ENCODE measurements at regions not wholly inside any gene's neighbourhood (a gene's known extent, or its start where the extent isn't known, plus 50 kb on each side); places are given as distances from the start of the nearest gene placed in this dataset.
A peak's percentile ranks its signal among the peaks of the same experiment; 100 is the strongest.
"Not testable (repeated sequence)": the region's sequence is repeated elsewhere in the genome, so short reads cannot be mapped to it uniquely, and the experiment has no call there.

DNA sequence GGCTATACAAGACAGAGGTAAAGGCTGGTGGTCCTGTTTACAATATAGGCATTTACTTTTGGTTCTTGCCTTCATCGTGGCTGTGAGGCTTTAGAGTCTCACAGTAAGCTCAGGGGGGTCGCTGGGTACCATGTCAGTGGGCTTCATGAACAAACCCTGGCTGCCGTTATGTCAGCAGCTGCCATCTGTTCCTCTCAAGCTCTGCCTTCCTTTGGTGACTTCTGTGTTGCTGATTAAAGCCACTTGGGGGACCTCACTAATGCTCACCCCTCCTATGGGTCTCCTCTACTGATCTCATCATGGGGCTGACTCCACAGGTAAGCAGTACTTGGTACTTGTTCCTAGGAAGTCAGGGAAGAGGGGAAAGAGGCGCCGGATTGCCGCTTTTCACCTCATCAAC, 268.7 kb downstream of the TTC6 start:
- no peak for FAIRE-seq

DNA sequence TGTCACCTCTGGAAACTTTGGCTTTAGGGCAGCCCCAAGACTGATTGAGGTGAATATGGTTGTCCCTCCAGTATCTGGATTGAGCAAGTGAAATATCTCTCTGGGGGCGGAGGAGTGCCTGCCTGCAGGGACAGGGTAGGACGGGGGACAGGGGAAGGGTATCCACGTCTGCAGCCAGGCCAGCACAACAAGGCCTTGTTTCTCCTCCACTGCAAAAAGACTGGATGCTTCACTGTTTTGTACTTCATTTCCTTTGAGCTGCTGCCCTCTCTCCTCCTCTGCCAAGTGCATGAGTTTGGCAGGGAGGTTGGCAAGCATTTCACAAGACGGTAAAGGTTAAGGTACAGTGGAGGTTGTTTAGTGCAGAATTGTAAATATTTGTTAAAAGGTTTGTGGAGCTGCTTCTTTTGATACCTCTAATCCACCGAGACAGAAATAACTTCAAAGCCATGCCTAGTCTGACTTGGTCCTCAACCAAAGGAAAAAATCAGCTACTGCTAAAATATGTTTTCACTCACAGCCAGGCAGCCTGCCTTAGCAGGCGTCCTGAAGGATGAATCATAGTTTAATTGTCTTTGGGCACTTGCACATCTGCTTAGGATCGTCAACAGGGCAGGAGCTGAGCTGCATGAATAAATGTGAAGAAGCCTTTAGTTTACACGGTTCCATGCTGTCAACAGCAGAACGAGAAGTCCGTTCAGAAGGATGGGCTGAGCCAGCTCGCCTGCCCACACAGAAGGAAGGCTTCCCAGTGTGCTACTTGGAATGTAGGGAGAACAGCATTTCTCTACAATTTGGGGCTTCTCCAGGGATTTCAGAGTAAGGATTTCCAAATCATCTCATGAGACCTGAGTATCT, 269.7 kb downstream of the TTC6 start:
- FAIRE-seq (no peak), DNase-seq (ENCODE audit: insufficient read length, low spot score) (no peak)
- no peak for TF ChIP-seq POLR2A (IDR thresholded peaks at IDR 0.05; ENCODE audit: low read depth, low read length)

More for the DNA sequence above, 268.7 kb downstream of the TTC6 start:
- no peak for TF ChIP-seq POLR2A (IDR thresholded peaks at IDR 0.05; ENCODE audit: low read depth, low read length)
- no peak for DNase-seq (ENCODE audit: insufficient read length, low spot score)

DNA sequence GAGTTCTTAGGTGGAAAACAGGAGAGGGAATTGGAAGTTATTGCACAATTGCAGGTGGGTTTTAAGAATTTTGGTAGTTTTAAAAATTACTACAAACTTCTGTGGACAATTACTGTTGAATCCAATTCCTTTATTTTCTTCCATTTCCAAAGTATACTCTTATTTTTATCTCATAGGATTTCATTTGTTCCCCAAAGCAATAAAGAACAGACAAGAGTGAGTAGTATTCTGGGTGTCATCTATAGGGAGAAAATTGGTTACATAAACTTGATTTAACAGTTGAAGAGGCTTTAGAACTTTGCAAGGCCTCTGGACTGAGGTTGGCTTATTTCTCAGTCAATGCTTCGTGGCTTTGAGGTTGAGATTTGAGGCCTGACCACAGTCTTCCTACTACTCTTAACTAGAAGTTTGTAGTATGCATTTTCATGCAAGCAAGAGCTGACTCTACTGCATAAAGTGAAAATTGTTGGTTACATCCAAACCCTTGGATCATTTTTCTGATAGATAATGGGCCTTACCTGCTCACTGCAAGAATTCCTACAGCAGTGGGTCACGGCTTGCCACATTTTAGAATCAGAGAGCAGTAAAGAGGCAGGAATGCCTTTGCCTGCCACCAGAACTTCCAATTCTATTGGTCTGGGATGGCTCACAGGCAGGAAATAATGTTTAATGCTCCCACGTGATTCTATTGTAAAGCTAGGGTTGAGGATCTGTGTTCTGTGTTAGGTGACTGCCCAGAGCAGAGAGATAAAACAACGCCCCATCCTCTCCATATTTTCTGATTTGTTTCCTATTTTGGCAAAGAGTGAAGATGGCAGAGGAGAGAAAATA, 270.5 kb downstream of the TTC6 start:
- DNase-seq (ENCODE audit: insufficient read length, low spot score) (no peak), FAIRE-seq (no peak)
- no peak for TF ChIP-seq POLR2A (IDR thresholded peaks at IDR 0.05; ENCODE audit: low read depth, low read length)

DNA sequence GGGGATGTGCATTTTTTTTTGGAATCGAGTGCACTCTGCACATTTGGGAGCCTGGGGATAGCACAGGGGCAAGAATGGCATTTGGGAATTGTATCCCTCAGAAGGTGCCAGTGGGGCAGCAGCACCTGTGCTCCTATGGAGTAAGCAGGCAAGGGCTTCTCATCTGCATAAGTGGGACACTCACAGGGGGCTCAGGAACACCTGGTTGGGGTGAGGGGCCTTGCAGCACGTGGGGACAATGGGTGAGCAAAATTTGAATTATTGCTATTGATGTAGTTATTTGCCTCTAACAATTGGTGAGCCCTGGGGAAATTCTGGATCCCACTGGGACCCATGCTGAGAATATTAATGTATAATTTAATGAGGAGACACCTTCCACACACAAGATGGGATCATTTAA, 274.2 kb downstream of the TTC6 start:
- FAIRE-seq (no peak), DNase-seq (ENCODE audit: insufficient read length, low spot score) (no peak)
- no peak for TF ChIP-seq POLR2A (IDR thresholded peaks at IDR 0.05; ENCODE audit: low read depth, low read length)

DNA sequence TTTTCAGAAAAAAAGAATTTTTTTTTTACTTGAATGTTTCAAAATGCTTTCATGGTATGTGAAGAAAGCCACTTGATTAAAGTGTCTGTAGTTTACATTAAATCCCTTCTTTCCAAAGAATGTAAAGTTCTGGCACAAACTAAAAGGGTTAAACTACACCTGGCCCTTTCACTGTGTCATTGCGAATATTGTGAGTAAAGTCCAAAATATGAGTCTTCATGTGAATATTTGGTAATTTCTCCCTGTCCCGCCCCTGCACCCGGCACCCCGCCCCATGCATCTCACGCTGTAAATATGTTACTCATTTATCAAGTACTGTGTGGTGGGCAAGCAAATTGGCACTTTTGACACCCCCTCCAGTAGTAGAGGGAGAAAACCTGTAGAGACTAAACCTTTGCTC, 274.7 kb downstream of the TTC6 start:
- FAIRE-seq, result no peak
- DNase-seq (ENCODE audit: insufficient read length, low spot score), result no peak
- TF ChIP-seq POLR2A (IDR thresholded peaks at IDR 0.05; ENCODE audit: low read depth, low read length), result no peak

DNA sequence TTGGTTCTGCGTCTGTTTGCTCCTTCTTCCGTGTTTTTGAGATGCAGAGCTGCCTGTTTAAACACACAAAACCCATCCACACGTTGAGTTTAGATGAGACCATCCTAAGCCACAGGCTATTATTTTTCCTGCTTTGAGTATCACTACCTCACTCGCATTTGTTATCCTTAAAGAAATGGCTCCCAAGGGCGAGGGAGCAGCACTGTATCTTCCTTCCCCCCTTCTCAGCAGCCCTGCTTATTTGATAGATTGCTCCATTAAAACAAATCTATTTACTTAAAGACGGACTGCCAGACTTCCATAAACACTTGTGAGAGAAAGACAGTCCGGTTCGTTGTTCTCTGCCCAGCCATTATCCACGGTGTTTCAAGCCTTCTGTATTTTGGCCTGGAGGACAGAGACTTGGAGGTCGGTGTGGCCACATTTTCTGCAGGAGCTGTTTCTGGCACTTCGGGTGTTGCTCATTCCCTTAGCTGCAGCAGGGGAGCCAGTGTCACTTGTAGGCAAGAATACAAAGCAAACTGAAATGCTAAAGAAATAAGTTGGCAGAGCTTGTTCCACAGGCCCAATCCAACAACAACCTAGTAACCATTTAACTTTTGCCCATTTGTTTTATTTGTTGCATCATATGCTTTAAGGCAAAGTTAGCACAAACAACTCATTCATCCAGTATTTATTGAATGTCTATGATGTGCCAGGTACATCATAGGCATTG, 275.4 kb downstream of the TTC6 start:
- no peak for DNase-seq (ENCODE audit: insufficient read length, low spot score)
- no peak for FAIRE-seq

DNA sequence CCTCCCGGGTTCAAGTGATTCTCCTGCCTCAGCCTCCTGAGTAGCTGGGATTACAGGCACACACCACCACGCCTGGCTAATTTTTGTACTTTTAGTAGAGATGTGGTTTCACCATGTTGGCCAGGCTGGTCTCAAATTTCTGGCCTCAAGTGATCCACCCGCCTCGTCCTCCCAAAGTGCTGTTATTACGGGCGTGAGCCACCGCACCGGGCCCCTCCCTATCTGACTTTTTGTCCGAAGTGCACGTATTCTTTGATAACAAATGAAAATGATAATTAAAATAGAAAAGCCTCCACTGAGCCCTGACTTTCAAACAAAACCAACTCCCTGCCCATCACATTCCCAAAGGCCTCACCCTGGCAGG, 278.6 kb downstream of the TTC6 start:
- FAIRE-seq; DNase-seq (ENCODE audit: insufficient read length, low spot score): not testable (repeated sequence)

More for the DNA sequence above, 275.4 kb downstream of the TTC6 start:
- no peak for TF ChIP-seq POLR2A (IDR thresholded peaks at IDR 0.05; ENCODE audit: low read depth, low read length)

DNA sequence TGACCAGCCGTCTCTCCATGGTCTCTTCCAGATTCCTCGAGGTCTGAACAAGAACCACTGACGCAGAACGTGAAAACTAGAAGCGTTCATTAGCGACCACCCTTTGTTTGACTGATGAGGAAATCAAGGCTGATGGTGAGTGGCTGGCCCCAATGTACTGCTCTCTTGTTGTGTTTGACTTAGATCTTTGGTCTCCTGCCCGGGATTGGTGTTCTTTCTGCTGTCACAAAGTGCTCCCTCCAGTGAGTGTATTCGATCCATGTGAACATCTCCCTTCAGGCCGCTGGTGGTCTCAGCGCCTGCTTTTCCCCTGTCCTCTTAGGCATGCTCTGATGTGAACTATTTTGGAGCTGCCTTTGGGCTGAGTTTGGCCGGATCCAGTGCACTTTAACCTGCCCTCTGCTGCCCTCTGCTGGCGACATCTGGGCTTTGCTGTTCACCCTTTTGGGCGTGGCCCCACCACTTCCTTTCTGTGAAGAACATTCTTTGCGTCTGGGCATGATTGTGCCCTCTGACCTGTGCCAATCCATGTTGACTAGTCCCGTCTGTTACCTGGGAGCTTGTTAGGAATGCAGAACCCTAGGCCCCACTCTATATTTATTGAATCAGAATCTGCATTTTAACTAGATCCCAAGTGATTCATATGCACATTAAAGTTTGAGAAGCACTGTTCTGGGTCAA, 279.1 kb downstream of the TTC6 start:
- peak; percentile 23 for DNase-seq (ENCODE audit: insufficient read length, low spot score)
- TF ChIP-seq POLR2A (IDR thresholded peaks at IDR 0.05; ENCODE audit: low read depth, low read length), result no peak
- FAIRE-seq, result peak; percentile 50

DNA sequence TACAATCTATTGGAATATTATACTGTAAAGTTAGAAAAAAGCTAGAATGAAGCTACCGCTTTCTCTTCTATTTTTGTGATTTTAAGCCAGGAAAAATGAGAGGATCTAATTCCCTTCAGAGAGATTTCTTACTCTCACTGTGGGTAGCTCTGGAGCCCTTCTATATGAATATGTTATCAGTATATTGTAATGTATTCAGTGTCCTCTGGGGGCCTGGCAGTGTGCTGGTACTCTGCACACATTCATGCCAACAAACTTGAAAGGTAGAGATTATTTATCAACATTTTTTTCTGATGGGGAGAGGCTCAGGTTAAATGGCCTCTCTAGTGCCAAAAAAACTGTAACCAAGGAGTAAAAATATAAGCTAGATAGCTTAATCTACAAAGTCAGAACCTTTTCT, 292.8 kb downstream of the TTC6 start:
- TF ChIP-seq POLR2A (IDR thresholded peaks at IDR 0.05; ENCODE audit: low read depth, low read length), result no peak
- DNase-seq (ENCODE audit: insufficient read length, low spot score) (no peak), FAIRE-seq (no peak)

DNA sequence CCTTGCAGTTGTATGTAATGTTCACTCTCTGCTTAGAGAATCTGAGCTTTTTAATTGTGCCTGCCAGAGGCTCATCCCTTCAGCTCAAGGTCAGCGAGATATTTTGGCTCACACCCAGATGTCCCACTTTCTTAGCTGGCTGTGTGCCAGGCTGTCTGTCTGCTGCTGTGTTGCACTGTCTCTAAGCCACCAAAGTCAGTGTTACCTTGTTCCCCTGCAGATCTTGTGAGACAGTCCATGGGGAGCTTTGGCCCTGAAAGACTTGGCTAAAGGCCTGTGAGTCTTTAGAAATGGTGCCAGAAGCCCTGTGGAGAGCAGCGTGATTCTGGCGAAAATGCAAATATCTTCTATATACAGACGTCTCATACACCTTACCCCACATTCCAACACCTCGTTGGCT, 293.7 kb downstream of the TTC6 start:
- DNase-seq (ENCODE audit: insufficient read length, low spot score) (no peak), FAIRE-seq (no peak)
- no peak for TF ChIP-seq POLR2A (IDR thresholded peaks at IDR 0.05; ENCODE audit: low read depth, low read length)

DNA sequence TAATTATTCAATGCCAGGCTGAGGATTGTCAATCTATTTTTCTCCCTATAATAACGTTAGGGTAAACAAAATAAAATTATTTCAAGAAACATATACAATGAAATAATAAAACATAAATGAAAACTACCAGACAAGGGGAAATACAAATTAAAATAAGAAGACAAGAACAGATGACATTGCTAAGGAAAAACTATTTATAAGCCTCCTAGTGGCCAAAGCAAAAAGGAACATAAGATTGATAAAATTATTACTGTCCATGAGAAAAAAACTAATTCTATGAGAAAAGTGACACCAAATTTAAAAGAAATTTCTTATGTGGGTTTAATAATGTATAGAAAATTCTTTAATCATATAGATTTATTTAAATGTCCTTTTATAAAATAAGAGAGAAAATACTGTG, 294.7 kb downstream of the TTC6 start:
- no peak for TF ChIP-seq POLR2A (IDR thresholded peaks at IDR 0.05; ENCODE audit: low read depth, low read length)
- no peak for DNase-seq (ENCODE audit: insufficient read length, low spot score)
- no peak for FAIRE-seq

DNA sequence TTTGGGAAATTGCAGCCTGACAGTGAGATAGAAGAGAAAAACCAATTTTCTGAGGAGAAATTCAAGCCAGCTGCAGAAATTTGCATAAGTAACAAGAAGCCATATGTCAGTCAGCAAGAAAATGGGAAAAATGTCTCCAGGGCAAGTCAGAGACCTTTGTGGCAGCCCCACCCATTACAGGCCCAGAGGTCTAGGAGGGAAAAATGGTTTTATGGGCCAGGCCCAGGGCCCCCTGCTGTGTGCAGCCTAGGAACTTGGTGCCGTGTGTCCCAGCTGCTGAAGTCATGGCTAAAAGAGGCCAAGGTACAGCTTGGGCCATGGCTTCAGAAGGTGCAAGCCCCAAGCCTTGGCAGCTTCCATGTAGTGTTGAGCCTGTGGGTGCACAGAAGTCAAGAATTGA, 296.1 kb downstream of the TTC6 start:
- not testable (repeated sequence) for DNase-seq (ENCODE audit: insufficient read length, low spot score); FAIRE-seq

DNA sequence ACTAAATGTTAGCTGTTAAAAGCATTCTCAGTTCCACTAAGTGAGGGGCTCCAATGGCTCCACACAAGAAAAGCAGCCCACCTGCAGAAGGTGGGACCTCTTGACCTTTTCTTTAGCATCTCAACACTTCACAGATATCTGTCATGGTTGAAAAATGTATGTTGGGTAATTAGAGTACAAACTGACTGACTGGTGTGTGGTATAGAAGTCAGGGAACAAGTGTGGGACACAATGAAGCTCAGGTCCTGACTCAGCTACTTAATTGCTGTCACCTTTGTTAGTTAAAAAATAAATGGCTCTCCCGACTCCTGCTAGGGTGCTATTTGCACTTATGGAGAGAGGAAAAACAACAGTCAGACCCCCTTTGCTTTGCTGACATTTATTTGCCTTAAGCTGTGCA, 299.0 kb downstream of the TTC6 start:
- FAIRE-seq (no peak), DNase-seq (ENCODE audit: insufficient read length, low spot score) (no peak)
- TF ChIP-seq POLR2A (IDR thresholded peaks at IDR 0.05; ENCODE audit: low read depth, low read length), result no peak

DNA sequence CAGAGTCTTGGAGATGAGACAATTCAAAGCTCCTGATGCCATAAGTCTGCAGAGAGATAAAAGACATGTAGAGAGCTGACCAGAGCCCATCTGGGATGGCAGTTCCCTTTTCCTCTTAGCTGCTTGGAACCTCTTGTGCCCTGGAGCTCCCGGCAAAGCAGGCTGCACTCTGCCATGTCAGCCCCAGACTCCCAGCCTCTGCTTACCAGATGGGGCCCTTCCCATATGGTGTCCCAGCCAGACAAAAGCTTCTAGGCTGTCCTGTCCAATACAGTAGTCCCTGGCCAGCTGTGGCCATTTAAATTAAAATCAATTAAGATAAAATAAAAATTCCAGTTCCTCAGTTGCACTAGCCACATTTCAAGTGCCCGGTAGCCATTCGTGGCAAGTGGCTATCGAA, 303.9 kb downstream of the TTC6 start:
- DNase-seq (ENCODE audit: insufficient read length, low spot score) (no peak), FAIRE-seq (no peak)
- TF ChIP-seq POLR2A (IDR thresholded peaks at IDR 0.05; ENCODE audit: low read depth, low read length), result no peak

All from H54 (cell line).